Activated CD4-positive, alpha-beta T cell treated with anti-CD3 and anti-CD28 coated beads, Interleukin-2, amount 50 U/mL, for 24 hours (primary cell): ENCODE measurements at regions not wholly inside any gene's neighbourhood (a gene's known extent, or its start where the extent isn't known, plus 50 kb on each side); places are given as distances from the start of the nearest gene placed in this dataset.
"Not testable (repeated sequence)": the region's sequence is repeated elsewhere in the genome, so short reads cannot be mapped to it uniquely, and the experiment has no call there.

Experiments used
- DNase-seq, 2 donors: peaks; one replicate each; pipeline ENCODE4 v3.0.0-alpha.2; 2020; ENCODE audit warnings: low read depth in 1 of 2, low spot score in 1 of 2

GRCh38 chr3:174538151-174538550 is 321.0 kb upstream of the NAALADL2 start:
- no peak for DNase-seq

GRCh38 chr3:174540116-174540908 is 318.8 kb upstream of the NAALADL2 start:
- DNase-seq, result no peak

- no peak for DNase-seq
Measured at GRCh38 chr3:174541708-174542315, 317.3 kb upstream of the NAALADL2 start.

GRCh38 chr3:174547801-174548435 is 311.2 kb upstream of the NAALADL2 start:
- DNase-seq, result no peak

- no peak for DNase-seq
Measured at GRCh38 chr3:174548841-174549623, 310.1 kb upstream of the NAALADL2 start.

- DNase-seq, result no peak
Measured at GRCh38 chr3:174581558-174581957, 277.6 kb upstream of the NAALADL2 start.

- DNase-seq, result no peak
Measured at GRCh38 chr3:174583396-174583795, 275.7 kb upstream of the NAALADL2 start.

GRCh38 chr3:174587137-174587536 is 272.0 kb upstream of the NAALADL2 start:
- DNase-seq, result not testable (repeated sequence)

- no peak for DNase-seq
Measured at GRCh38 chr3:174596447-174596982, 262.6 kb upstream of the NAALADL2 start.

GRCh38 chr3:174598885-174599439 is 260.2 kb upstream of the NAALADL2 start:
- DNase-seq, result no peak

GRCh38 chr3:174613173-174613572 is 246.0 kb upstream of the NAALADL2 start:
- no peak for DNase-seq

- DNase-seq, result no peak
Measured at GRCh38 chr3:174614036-174614435, 245.1 kb upstream of the NAALADL2 start.

- DNase-seq, result no peak
Measured at GRCh38 chr3:174618368-174619080, 240.6 kb upstream of the NAALADL2 start.

GRCh38 chr3:174619239-174619638 is 239.9 kb upstream of the NAALADL2 start:
- no peak for DNase-seq

GRCh38 chr3:174620138-174620537 is 239.0 kb upstream of the NAALADL2 start:
- no peak for DNase-seq

GRCh38 chr3:174620855-174621472 is 238.2 kb upstream of the NAALADL2 start:
- no peak for DNase-seq

- DNase-seq, result no peak
Measured at GRCh38 chr3:174633342-174633741, 225.8 kb upstream of the NAALADL2 start.

GRCh38 chr3:174636451-174636850 is 222.7 kb upstream of the NAALADL2 start:
- DNase-seq, result no peak

GRCh38 chr3:174639406-174639805 is 219.7 kb upstream of the NAALADL2 start:
- no peak for DNase-seq

- DNase-seq, result no peak
Measured at GRCh38 chr3:174639970-174640369, 219.2 kb upstream of the NAALADL2 start.
